ENCODE measurements at regions not wholly inside any gene's neighbourhood (a gene's known extent, or its start where the extent isn't known, plus 50 kb on each side); places are given as distances from the start of the nearest gene placed in this dataset.
"Not testable (repeated sequence)": the region's sequence is repeated elsewhere in the genome, so short reads cannot be mapped to it uniquely, and the experiment has no call there.

DNA sequence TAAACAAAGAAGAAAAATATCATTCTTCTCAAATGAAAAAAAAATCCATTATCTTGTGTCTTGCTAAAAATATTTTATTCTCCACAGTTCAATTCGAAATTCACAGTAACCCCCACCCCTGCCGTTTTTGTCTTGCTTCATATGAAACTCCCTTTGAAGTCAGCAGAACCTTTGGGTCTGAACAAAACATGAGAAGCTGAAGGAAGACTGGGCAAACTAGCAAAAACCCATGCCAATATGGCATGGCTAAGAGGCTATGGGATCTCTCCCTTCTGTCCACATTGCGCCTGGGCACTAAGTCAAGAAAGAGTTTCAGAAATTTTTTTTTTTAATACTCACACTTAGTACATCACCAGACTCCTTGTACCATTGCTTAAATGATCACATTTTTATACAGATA, 136.0 kb upstream of the SMIM31 start:
- H3K4me3 ChIP-seq (ENCODE audit: low read length) = no peak overlapping the region
- DNase-seq (ENCODE audit: low read depth, low spot score) = no peak

DNA sequence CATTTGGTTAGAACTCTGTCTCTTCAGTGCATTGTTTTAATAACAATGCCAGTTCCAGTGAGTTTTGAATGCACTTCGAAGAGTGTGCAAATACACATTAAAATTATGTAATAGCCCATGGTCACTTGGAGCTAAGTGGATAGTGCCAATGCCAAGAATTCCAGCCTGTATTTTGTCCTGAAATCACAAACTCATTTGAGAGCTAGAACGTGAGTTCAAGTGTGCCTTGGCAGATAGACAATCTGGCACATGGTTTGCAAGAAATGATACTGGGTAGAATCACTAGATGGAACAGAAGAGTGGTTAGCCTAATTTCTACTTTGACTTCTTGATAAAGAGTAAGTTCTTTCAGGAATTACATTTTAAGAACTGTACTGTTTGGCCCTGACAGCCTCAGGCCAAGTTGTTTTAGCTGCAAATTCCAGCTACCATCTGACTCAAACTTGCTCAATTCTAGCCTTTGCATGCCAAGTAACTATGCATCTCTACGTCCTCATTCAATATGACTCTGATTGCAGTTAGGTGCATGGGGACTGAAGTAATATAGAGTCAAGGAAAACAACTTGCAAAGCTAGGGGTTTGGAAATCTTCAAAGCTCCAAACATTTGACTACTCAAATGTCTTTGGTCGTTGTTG, 131.9 kb upstream of the SMIM31 start:
- DNase-seq (ENCODE audit: low read depth, low spot score) = no peak
- no peak overlapping the region for H3K4me3 ChIP-seq (ENCODE audit: low read length)

GRCh38 chr4:164623099-164623498, 130.8 kb upstream of the SMIM31 start:
- H3K4me3 ChIP-seq (ENCODE audit: low read length) = no peak overlapping the region
- DNase-seq (ENCODE audit: low read depth, low spot score) = no peak

GRCh38 chr4:164639001-164639400, 114.9 kb upstream of the SMIM31 start:
- DNase-seq (ENCODE audit: low read depth, low spot score) = no peak
- no peak overlapping the region for H3K4me3 ChIP-seq (ENCODE audit: low read length)

DNA sequence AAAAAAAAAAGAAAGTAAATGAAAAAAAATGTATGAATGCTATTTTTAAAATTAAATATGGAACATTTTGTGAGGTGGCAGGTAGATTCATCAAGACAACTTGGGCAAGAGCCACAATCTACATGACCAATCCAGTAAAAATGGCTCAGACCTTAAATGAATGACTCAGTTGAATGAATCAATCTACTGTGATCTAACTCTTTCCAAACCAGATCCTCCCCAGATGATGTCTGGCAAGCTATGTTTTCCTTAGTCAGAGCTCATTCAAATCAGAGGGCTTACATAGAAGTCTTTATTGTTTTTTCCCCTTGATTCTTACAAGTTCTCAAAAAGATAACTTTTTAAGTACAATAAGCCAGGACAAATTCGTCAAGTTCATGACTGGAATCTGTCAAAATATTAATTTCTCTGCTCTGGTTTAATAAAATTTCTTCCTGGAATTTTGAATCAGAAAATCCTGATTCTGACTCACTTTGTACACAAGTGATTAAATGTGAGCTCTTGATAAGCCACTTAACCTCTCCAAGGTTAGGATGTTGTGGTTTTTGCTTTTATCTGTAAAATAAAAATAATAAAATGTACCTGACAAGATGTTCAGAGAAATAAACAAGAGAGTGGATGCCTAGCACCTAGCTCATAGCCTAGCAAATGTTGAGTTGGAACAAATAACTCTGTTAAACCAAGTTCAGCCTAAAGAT, 105.6 kb upstream of the SMIM31 start:
- H3K4me3 ChIP-seq (ENCODE audit: low read length) = no peak overlapping the region
- no peak for DNase-seq (ENCODE audit: low read depth, low spot score)

GRCh38 chr4:164648849-164649212, 105.1 kb upstream of the SMIM31 start:
- no peak for DNase-seq (ENCODE audit: low read depth, low spot score)
- H3K4me3 ChIP-seq (ENCODE audit: low read length) = no peak overlapping the region

GRCh38 chr4:164659765-164660164, 94.2 kb upstream of the SMIM31 start:
- no peak for DNase-seq (ENCODE audit: low read depth, low spot score)
- H3K4me3 ChIP-seq (ENCODE audit: low read length) = no peak overlapping the region

DNA sequence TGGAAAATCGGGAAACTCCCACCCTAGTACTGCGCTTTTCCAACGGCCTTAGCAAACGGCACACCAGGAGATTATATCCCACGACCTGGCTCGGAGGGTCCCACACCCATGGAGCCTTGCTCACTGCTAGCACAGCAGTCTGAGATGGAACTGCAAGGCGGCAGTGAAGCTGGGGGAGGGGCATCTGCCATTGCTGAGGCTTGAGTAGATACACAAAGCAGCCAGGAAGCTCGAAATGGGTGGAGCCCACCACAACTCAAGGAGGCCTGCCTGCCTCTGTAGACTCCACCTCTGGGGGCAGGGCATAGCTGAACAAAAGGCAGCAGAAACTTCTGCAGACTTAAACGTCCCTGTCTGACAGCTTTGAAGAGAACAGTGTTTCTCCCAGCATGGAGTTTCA, 77.8 kb upstream of the SMIM31 start:
- not testable (repeated sequence) for H3K4me3 ChIP-seq (ENCODE audit: low read length)
- DNase-seq (ENCODE audit: low read depth, low spot score) = peak; percentile 53

DNA sequence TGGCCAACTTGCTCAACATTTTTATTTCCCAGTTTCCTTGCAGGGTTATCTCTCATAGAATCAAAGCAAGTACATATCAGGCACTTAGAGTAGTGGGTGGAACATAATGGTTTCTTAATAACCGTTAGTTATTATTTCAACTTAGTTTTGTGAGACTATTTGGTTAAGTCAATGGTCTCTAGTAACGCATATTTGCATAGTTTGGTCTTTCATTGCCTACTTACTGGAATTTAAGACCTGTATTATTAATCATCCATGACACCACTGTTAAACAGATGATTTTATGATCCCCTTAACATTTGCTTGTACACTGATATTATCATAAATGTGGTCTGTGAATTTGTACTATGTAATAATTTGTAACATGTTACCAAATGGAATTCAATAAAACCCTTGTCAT, 70.9 kb upstream of the SMIM31 start:
- DNase-seq (ENCODE audit: low read depth, low spot score) = no peak
- H3K4me3 ChIP-seq (ENCODE audit: low read length) = no peak overlapping the region

DNA sequence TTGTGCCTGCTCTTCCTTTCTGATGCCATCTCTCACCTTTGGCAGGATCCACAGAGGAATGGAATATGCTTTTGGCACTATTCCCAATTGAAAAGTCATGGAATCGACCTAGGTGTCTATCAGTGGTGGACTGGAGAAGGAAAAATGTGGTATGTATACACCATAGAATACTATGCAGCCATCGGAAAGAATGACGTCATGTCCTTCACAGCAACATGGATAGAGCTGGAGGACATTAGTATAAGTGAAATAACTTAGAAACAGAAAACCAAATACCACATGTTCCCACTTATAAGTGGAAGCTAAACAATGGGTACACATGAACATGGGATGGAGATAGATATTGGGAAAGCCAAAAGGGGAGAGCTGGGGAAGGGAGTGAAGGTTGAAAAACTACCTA, 58.3 kb upstream of the SMIM31 start:
- no peak overlapping the region for H3K4me3 ChIP-seq (ENCODE audit: low read length)
- no peak for DNase-seq (ENCODE audit: low read depth, low spot score)

GRCh38 chr4:164700471-164700870, 53.5 kb upstream of the SMIM31 start:
- peak; percentile 41 for DNase-seq (ENCODE audit: low read depth, low spot score)

DNA sequence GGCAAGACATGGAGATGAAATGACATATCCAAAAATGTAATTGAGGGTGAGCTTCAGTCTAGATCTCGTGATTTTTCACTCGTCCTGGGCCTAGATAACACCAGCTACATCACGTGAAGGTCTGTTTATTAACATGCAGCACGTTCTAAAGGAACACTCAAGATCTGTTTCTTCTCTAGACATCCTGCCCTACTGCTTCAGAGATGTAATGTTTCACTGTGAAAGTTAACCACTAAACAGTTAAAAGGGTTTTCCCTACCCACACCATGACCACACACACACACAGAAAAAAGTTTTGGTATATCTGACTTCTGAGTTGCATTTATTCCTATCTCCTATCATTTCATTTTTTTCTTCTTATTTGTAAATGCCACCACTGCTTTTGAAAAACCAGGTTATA, 52.3 kb upstream of the SMIM31 start:
- peak; percentile 63 for DNase-seq (ENCODE audit: low read depth, low spot score)
- H3K4me3 ChIP-seq (ENCODE audit: low read length) = no peak overlapping the region

More at GRCh38 chr4:164700471-164700870, 53.5 kb upstream of the SMIM31 start:
- no peak overlapping the region for H3K4me3 ChIP-seq (ENCODE audit: low read length)
